ENCODE measurements at regions not wholly inside any gene's neighbourhood (a gene's known extent, or its start where the extent isn't known, plus 50 kb on each side); places are given as distances from the start of the nearest gene placed in this dataset.

DNA sequence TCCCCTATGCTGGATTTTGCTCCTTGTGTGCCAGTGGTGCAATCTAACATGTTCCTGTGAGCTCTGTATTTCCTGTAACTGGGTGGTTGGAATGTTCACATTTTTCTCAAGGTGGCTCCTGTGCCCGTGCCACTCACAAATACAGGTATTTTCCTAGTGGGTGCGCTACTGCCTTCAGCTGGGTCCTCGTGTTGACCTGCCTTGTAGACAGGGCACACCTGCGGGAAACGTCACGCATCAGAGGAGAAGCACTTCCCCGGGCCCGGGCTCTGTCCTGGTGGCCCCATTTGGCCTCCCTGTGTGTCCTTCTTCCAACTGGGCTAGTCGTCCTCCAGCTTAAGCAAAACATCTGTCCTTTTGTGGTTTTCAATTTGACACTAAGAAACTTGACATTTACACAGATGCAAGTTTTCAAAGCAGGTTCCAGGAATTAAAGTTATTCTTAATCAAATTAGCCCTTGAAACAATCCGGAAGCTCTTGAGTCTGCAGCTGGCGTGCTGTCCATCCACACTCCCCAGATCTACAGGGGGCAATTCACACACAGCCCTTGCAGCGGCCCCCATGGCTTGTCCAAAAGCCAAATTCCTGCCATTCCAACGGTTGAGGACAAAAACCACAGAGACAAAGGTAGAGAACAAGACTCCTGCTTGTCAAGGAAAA is 275.1 kb downstream of the CDC5L start:
- CTCF ChIA-PET: no interaction called here
- TF ChIP-seq, protein P1, sequence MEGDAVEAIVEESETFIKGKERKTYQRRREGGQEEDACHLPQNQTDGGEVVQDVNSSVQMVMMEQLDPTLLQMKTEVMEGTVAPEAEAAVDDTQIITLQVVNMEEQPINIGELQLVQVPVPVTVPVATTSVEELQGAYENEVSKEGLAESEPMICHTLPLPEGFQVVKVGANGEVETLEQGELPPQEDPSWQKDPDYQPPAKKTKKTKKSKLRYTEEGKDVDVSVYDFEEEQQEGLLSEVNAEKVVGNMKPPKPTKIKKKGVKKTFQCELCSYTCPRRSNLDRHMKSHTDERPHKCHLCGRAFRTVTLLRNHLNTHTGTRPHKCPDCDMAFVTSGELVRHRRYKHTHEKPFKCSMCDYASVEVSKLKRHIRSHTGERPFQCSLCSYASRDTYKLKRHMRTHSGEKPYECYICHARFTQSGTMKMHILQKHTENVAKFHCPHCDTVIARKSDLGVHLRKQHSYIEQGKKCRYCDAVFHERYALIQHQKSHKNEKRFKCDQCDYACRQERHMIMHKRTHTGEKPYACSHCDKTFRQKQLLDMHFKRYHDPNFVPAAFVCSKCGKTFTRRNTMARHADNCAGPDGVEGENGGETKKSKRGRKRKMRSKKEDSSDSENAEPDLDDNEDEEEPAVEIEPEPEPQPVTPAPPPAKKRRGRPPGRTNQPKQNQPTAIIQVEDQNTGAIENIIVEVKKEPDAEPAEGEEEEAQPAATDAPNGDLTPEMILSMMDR (IDR thresholded peaks at IDR 0.05; ENCODE audit: insufficient read depth in 1 of 2, low read depth in 1 of 2, low read length in 1 of 2, severe bottlenecking in 1 of 2, unreplicated experiment in 1 of 2): no peak
- no peak overlapping the region for H3K4me3 ChIP-seq (ENCODE audit: low read depth, low read length)
- BruUV-seq (replicated peaks): no TSS peak
- DNase-seq: no peak
- H3K4me1 Mint-ChIP-seq (ENCODE audit: low read depth, unreplicated experiment): no peaks in the 10 kb centered on the region
- H3K27ac Mint-ChIP-seq (ENCODE audit: unreplicated experiment): no peak overlapping the region
- H3K27me3 ChIP-seq (replicated peaks; ENCODE audit: control insufficient read depth, insufficient read depth, low read length): no peaks in the 10 kb centered on the region
- no peaks in the 10 kb centered on the region for H3K4me1 ChIP-seq
- intact Hi-C loops (cut with micrococcal nuclease; ENCODE audit: unreplicated experiment): no loop called here
- no peaks in the 10 kb centered on the region for H3K36me3 ChIP-seq (ENCODE audit: control insufficient read depth, insufficient read depth, low read length)
- no peaks in the 10 kb centered on the region for H3K36me3 Mint-ChIP-seq (ENCODE audit: insufficient read depth, unreplicated experiment)
- H3K9me3 ChIP-seq: no peaks in the 10 kb centered on the region
- H3K9me3 Mint-ChIP-seq (ENCODE audit: unreplicated experiment): no peaks in the 10 kb centered on the region
- POLR2A ChIA-PET: no interaction called here
- H3K27me3 Mint-ChIP-seq (ENCODE audit: insufficient read depth, unreplicated experiment): no peaks in the 10 kb centered on the region
- H3K4me3 Mint-ChIP-seq (ENCODE audit: unreplicated experiment): no peak overlapping the region

- Histone ChIP-seq H3K27me3 (replicated peaks; ENCODE audit: control insufficient read depth, insufficient read depth, low read length) (no peaks in the 10 kb centered on the region), H3K36me3 (ENCODE audit: control insufficient read depth, insufficient read depth, low read length) (no peaks in the 10 kb centered on the region), H3K4me1 (no peaks in the 10 kb centered on the region), H3K9me3 (no peaks in the 10 kb centered on the region), H3K4me3 (ENCODE audit: low read depth, low read length) (no peak overlapping the region)
- intact Hi-C loops (cut with micrococcal nuclease; ENCODE audit: unreplicated experiment): no loop called here
- Mint-ChIP-seq H3K9me3 (ENCODE audit: unreplicated experiment) (no peaks in the 10 kb centered on the region), H3K27ac (ENCODE audit: unreplicated experiment) (no peak overlapping the region), H3K4me3 (ENCODE audit: unreplicated experiment) (no peak overlapping the region), H3K36me3 (ENCODE audit: insufficient read depth, unreplicated experiment) (no peaks in the 10 kb centered on the region), H3K27me3 (ENCODE audit: insufficient read depth, unreplicated experiment) (peaks cover 3% of the 10 kb centered on the region), H3K4me1 (ENCODE audit: low read depth, unreplicated experiment) (no peaks in the 10 kb centered on the region)
- POLR2A ChIA-PET: no interaction called here
- no TSS peak for BruUV-seq (replicated peaks)
- TF ChIP-seq, protein P1 (IDR thresholded peaks at IDR 0.05; ENCODE audit: insufficient read depth in 1 of 2, low read depth in 1 of 2, low read length in 1 of 2, severe bottlenecking in 1 of 2, unreplicated experiment in 1 of 2): no peak
- DNase-seq: no peak
- CTCF ChIA-PET: no interaction called here
Measured at GRCh38 chr6:44663860-44664634, 276.5 kb downstream of the CDC5L start.

DNA sequence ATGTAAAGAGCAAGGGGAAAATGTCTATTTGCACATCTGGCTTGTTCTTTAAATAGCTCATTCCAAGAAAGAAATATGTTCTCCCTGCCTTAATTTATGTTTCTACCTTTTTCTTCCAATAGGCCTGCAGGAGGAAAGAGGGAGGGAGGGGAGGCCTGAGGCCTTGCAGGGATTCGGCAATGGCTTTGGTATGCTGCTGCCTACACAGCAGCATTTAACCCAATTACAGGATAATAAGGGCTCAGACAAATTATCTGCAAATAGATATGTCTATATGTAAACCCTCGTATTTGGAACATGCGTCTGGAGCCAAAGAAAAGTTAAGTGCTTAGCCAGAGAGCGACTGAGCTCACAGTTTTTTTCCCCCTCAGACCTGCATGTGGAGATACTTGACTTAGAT is 277.2 kb downstream of the CDC5L start:
- H3K4me3 ChIP-seq (ENCODE audit: low read depth, low read length): no peak overlapping the region
- H3K9me3 ChIP-seq: no peaks in the 10 kb centered on the region
- Mint-ChIP-seq H3K4me3 (ENCODE audit: unreplicated experiment) (no peak overlapping the region), H3K27me3 (ENCODE audit: insufficient read depth, unreplicated experiment) (peaks cover 3% of the 10 kb centered on the region), H3K9me3 (ENCODE audit: unreplicated experiment) (no peaks in the 10 kb centered on the region), H3K27ac (ENCODE audit: unreplicated experiment) (no peak overlapping the region), H3K4me1 (ENCODE audit: low read depth, unreplicated experiment) (no peaks in the 10 kb centered on the region), H3K36me3 (ENCODE audit: insufficient read depth, unreplicated experiment) (no peaks in the 10 kb centered on the region)
- intact Hi-C loops (cut with micrococcal nuclease; ENCODE audit: unreplicated experiment): no loop called here
- POLR2A ChIA-PET: no interaction called here
- DNase-seq: no peak
- no peaks in the 10 kb centered on the region for H3K4me1 ChIP-seq
- TF ChIP-seq, protein P1 (IDR thresholded peaks at IDR 0.05; ENCODE audit: insufficient read depth in 1 of 2, low read depth in 1 of 2, low read length in 1 of 2, severe bottlenecking in 1 of 2, unreplicated experiment in 1 of 2): no peak
- BruUV-seq (replicated peaks): no TSS peak
- H3K27me3 ChIP-seq (replicated peaks; ENCODE audit: control insufficient read depth, insufficient read depth, low read length): no peaks in the 10 kb centered on the region
- H3K36me3 ChIP-seq (ENCODE audit: control insufficient read depth, insufficient read depth, low read length): no peaks in the 10 kb centered on the region
- CTCF ChIA-PET: no interaction called here
